NCI-H1694 treated with DMSO at 0.1 percent for 48 hours (cell line): ENCODE measurements at regions not wholly inside any gene's neighbourhood (a gene's known extent, or its start where the extent isn't known, plus 50 kb on each side); places are given as distances from the start of the nearest gene placed in this dataset.
"Not testable (repeated sequence)": the region's sequence is repeated elsewhere in the genome, so short reads cannot be mapped to it uniquely, and the experiment has no call there.

ENCODE experiments used
- DNase-seq: peaks from one replicate; lab custom pipeline; 2025; lab: John Stamatoyannopoulos, UW

DNA sequence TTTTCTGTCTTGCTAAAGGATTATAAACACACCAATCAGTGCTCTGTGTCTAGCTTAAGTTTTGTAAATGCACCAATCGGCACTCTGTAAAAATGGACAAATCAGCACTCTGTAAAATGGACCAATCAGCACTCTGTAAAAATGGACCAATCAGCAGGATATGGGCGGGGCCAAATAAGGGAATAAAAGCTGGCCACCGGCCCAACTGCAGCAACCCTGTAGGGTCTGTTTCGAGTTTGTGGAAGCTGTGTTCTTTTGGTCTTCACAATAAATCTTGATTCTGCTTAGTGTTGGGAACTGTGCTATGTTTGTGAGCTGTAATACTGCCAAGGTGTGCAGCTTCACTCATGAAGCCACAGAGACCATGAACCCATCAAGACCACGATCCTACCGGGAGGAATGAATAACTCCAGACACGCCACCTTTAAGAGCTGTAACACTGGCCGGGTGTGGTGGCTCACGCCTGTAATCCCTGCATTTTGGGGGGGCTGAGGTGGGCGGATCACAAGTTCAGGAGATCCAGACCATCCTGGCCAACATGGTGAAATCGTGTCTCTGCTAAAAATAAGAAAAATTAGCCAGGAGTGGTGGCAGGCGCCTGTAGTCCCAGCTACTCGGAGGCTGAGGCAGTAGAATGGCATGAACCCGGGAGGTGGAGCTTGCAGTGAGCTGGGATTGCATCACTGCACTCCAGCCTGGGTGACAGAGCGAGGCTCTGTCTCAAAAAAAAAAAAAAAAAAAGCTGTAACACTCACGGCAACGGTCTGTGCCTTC is 133.0 kb upstream of the GDF10 start:
- not testable (repeated sequence) for DNase-seq

DNA sequence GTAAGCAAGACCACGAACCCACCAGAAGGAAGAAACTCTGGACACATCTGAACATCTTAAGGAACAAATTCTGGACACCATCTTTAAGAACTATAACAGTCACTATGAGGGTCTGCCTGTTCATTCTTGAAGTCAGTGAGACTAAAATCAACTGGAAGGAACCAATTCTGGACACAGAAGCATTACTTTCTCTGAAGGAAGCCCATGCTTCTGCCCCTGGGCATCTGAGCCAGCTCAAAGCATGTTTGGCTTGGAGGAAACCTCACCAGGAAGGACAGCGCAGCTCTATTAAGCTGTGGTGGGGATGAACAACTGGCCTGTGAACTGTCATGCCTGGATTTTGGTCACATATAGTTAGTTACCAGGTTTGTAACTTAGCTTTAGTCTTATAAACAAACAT is 132.4 kb upstream of the GDF10 start:
- no peak for DNase-seq

DNA sequence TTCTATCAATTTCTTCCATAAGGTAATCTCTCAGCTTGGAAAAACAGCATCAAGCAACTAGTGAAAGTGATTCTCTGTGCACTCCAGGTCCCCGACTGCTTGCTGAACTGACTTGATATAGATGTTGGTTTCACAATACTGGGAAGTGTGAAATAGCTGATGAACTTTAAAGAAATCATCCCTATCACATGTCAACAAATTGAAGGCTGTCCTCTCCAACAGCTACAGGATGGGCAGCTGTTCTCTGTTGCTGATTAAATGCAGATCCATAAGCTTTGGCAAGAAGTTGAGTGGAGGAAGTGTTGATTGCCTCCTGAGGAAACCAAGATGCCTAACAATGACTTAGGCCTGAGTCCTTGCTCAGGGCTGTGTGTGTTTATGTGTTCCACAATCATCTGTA is 130.4 kb upstream of the GDF10 start:
- no peak for DNase-seq

DNA sequence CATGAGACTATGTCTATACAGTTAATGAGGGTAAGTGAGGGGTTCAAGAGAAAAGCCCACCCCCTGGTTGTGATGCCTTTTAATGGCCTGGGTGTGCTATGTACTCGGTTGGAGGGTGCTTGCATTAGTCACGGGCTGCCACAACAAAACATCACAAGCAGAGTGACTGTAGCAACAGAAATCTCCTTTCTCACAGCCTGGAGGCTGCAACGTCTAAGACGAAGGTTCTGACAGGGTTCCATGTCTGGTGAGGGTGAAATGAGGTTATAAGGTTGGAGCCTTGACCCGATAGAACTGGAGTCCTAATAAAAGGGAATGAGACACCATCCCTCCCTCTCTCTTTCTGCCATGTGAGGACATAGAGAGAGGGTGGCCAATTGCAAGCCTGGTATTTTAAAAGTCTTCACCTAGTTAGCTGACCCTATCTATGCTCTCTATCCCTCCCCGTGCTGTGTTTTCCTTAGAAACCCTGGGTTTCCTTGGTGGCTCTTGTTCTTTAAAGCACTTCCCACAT is 126.0 kb upstream of the GDF10 start:
- no peak for DNase-seq

DNA sequence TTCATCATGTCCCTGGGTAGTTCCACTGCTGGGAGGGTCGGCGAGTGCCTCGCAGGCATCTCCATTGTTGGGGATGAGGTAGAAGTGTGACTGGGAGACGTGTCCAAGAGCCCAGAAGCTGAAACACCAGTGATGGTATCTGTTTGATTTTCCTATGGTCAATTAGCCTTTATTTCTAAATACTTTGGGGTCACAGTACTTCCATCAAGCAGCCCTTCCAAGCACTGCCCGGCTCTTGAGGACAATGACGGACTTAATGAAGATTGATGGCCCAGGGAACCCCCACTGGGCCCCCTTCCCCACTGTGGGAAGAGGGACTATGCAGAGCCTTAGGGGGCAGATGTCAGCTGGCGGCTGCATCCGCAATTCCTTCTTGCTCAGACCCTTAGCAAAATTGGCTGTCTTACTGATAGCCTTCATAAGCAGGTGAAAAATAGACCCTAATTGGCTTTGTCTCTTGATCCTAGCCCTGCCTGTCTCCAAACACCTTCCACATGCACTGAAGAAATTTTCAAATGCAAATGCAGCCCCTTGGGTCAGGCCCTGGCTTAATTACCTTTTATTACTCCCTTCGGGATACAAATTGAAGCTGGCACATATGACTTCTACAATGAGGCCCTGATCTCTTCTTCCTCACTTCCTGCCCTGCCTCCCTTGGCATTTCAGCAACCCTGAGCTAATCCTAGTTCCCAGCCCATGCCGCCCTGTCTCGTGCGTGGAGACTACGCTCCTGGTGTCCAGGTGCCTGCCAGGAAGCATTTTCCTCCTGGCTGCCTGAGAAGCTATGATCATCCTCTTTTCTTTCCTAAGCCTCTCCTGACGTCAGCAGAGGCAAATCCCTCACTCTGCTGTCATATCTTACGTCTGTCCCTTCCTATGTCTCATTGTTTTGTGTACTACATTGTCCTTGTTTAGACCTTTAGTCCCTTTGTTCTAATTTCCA is 124.5 kb upstream of the GDF10 start:
- DNase-seq = no peak

DNA sequence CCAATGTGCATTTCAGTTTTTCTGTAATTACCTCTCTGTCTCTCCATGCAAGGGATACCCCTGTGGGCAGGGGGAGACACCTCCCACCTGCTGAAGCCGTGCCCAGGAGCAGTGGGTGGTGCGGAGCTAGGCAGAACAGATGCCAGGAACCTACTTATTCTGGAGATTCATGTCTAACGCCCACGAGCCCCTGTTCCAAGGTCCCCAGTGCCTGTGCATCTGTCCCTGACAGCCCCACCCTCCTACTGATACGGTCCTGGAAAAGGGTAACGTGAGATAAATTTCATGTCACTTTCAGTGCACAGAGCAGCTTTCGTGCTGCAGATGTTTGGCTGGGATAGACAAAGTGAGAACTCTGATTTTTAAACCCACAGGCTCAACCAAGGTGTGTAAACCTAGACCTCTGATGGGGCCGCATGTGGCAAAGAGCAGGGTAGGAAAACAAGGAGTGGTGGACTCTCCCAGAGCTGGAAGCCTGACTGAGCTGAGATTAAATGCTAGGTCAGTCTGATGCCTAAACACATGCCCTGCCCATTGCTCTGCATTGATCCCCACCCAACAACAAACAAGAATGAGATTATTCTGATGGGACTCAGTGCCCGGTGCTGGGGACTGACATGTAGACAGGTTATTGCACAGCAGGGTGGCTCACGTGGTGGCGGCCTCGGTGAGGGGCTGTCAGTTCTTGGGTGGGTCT is 123.6 kb upstream of the GDF10 start:
- DNase-seq = peak; percentile 26

DNA sequence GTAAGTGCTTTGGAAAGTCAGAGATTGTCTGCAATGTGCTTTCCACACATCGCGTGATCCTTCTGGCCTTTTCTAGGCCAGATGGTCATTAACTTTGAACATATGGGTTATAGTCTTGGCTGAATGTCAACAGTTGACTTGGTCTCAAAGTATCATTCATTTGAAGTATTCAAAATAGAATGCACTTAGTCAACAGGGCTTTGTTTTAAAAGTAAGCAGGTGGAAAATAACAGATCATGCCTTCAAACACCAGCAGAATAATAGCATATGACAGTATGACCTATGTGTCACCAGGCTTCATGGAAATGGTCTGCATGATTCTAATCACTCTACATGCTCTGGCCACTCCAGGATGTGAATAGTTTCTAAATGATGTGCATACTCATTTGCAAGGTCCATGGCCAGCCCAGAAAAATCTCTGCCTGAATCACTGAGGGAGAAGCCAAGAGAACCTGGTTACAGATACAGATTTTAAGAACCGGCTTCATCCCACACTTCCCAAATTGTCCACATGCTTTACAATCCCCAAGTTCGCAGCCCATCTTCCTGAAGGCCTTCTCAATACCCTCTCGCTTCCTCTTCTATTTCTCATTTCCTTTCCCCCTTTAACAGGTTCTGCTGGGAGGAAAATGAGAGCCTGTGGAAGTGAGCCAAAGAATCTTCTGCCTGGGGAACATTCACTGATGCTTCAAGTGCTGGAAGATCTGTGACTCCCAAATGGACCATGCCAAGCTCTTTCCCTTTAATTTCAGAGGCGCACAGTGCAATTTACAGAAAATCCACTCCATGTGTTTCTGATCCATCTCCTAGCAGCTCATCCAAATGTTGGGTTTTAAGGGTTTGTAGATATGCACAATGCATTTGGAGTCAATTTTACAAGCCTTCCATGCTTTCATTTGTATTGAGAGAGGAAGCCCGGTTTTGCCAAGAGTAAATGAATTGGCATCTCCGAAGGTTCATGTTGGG is 122.8 kb upstream of the GDF10 start:
- DNase-seq = peak; percentile 73

DNA sequence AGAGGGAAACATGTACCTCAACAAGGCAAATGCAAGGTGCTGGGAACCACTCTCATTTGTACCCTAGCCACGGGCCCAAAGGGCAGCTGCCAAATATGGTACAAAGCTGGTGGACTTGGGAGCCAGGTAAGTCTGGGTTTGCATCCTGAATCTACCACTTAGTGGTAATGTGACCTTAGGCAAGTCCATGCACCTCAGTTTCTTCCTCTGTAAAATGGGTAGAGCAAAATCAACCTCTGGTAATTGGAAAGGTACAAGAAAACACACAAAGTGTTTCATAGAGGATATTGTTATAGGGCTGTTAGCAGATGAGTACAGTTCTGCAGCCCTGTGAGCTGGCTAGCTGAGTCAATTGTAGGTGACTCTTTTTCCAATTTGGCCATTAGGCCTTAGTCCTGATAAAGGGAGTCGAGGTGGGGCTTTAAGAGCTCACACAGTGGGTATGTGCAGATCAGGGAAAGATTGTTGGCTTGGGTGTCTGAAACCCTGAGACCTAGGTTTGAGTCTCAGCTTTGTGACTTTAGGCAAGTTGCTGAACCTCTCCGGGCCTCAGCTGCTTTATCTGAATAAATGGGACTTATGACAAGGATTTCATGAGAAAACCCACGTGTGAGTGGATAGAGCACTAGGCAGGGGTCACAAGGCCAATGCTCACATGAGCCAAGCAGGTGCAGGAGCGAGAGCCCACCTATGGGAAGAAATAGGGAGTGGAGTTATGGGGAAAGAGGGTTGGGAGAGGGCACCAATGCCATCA is 121.3 kb upstream of the GDF10 start:
- DNase-seq = no peak

DNA sequence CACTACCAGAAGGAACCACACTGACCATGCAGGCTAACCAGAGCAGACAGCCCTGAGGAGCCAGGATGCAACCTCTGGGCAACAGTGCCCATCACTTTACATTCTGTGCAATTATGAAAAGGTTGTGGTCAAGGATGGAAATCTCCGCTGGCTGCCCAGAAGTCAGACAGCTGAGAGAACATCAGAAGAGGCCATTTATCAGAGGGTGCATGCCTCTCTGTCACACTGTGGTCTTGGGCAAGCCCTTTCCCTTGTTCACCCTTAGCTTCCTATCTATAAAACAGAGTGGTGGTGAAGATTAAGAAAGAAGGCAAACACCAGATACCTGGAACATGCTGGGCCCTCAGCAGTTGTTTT is 120.7 kb upstream of the GDF10 start:
- no peak for DNase-seq

DNA sequence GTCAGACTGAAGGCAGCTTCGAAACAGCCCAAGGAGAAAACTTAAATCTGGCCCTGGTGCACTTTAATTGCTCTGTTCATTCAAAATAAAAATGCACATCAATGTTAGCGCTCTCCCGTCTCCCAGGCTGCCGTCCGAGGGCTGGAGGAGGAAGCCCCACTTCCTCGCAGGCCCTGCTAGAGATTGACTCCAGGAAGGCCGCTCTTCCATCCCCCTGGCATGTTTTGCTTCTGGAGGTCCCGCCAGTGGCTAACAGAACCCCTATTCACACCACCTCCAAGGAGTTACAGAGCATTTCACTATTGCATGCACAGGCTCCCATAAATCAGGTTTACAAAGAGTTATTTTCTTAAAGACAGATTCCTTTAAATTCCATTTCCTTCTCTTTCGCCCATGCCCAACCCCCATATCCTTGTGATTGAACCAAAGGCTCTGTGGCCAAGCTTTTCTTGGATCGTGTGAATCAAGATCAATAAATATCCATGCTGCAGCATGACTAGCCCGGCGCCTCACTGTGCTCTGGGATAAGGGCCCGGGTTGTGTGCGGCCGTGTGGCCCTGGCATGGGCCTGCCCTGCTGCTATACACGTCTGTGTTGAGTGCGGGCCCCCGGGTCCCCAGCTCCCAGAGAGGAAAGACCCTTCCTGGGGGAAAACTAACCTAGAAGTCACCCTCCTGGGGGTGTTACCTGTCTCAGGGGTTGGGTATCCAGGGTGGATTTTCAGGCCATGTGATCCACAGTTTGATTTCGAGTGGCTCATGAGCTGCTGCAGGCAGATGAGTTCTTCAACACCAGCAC is 118.7 kb upstream of the GDF10 start:
- DNase-seq = no peak

DNA sequence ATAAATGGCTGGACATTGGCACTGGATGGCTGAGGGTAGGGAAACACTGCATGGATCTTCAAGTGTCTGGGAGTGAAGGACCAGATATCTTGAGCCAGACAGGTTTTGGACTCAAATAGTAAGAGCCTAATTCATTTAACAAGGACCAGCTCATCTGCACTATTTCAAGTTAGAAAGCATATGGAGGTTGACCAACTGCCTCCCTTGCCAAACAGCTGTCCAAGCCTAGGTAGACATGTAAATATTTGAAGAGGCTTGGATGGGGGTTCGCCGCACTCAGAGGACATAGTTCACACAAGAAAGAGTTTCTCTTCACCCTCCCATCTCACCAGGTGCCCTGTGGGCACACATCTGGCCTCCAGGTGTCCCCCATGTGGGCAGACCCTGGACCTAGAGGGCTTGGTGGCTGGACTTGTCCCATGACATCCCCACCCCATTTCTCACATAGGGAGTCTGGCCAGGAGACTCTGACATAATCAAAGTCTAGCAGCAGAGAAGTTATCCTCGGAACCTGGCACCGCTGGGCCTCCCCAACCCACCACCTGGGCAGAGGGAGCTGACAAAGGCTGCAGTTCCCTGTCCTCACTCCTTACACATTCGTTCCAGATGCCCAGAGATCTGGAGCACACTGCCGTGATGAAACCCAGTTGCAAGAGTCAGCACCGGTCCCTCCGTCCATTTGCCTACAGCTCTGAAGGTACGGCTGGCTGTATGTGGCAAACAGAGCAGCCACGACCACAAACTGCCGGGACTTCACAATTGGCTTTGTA is 116.9 kb upstream of the GDF10 start:
- no peak for DNase-seq

DNA sequence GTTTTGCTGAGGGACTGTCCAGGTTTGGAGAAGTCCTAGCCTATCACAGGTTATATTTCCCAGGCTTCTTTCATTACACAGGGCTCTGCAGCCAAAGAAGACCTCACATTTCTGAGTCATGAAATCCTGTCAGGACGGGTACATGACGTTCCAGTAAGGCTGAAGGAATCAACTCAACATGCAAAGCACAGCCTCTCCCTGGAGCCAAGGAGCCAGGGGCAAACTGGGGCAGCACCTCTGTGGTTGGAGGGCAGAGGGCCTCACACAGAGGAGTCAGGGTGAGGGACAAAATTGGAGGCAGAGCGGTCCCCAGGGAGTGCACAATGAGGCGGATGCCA is 116.3 kb upstream of the GDF10 start:
- DNase-seq = no peak

DNA sequence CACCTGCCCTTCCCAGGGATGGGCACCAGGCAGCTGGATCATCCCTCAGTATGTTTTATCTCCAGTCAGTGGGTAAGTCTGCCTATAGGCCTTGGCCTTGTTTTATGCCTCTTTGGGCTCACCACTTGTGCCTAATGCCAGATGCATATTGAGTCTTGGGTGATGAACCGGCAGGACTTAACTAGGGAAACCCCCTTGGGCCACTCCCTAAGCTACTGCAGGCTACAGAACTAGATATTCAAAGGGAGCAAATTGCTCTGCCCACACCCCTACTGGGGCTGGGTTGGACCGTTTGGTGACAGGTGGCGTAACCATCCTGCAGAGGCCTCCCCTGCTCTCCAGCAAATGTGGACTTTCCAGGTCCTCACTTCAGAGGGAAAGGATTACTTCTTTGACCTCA is 115.7 kb upstream of the GDF10 start:
- DNase-seq = no peak

DNA sequence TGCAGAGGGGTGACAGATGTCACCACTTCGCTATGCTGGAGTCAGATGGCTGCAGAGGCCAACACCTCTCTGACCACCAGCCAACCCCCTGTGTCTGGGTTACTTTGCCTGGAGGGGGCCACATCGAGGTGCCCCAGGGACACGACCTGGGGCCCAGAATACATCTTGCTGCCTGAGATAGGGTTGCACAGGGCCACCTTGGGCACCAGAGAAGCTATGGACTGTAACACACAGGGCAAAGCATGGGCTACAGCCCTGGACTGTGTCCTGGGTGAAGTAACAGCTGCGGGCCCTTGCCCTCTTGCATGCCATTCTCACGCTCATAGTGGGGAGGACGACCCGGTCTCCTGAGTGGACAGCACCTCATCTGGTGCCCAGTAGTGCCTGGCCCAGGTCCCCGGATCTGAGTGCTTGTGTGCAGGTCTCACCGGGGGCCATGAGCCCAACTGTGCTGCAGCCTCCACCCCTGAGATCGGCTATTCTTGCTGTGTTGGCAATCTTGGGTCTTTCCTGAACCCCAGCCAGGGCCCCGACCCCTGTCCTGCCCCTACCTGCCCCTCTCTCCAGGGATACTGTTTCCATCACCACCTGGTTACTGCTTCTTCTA is 115.2 kb upstream of the GDF10 start:
- DNase-seq = no peak

DNA sequence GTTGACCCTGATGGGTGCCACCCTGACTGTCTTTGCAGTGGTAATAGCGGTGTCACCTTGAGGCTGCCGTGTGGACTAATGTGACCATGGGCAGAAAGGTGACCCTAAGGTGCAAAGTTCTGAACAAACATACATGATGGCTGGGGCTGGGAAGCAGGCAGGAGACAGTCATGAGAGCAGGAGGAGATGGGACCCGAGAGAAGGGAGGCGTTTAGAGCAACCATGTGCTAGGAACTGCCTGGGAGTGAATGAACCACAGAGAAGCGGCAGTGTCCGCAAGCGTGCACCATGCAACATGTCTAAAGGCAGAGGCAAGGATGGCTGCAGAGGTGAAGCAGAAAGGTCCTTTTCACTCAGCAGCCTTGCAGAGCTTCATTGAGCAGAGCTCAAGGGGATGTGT is 113.1 kb upstream of the GDF10 start:
- DNase-seq = no peak

DNA sequence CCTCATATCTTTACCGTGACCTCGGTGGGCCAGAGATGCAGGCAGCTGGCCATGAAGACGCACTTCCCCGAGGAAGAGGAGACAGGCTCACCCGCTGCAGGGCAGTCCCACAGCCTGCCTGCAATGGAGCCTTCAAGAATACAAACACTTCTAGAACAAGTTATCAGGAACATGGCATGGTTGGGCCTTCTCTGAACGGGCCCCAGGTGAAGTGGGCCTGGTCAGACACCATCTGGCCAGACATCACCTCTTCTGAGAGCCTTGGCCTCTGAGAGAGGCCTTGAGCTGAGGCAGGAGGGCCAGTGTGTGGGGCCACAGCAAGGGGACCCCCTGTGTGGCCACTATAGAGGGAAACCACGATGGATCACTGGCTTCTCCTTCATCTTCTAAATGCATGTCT is 112.4 kb upstream of the GDF10 start:
- DNase-seq = no peak

DNA sequence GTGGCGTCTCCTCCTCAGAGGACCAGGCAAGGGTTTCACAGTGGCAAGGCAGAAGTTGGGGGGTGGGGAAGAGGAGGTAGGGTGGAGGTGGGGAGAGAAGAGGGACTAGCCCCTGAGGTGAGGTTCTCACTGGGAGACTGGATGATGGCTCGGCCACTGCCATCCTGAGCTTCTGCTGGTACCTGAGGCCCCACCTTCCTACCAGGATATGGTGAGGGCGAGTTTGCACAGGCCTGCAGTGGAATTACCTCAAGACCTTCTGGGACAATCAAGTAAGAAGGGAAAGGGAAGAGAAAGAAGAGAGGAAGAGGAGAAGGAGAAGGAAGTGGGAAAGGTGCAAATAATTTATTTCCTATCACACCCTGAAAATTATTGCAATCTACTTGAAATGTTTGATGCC is 111.8 kb upstream of the GDF10 start:
- no peak for DNase-seq

DNA sequence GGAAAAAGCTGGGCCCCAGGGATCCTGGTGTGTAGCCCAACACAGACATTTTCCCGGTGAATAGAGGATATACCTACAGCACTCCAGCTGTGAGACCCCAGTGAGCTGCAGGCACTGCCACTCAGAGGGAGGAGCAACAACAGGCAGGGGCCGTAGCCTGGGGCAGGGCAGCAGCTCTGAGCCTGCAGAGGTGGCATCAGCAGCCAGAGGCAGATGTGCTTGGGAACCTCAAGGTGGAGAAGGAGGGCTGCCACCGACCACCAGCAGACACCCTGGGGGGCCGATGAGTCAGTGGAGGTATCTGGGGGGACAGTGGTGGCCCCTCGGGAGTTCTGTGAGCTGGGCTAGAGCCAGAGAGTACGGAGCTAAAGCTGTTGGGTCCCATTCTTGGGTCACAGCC is 110.2 kb upstream of the GDF10 start:
- no peak for DNase-seq

DNA sequence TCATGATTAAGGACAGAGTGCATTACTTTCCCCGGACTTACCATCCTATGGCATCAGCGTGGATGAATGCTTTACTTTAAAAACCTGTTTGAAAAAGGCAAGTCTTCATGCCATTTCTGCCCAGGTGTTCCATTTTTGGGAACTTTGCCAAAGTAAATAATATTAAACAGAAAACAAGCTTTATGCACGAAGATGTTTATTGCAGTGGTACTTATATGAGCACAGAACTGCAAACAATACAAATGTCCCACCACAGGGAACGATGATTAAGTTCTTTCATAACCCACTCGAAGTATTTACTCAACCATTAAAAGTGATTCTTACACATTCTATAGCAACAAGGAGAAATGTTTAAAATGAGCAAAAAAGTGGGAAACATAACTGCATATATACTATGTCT is 109.7 kb upstream of the GDF10 start:
- no peak for DNase-seq
